HFF-Myc (cell line): ENCODE measurements at regions not wholly inside any gene's neighbourhood (a gene's known extent, or its start where the extent isn't known, plus 50 kb on each side); places are given as distances from the start of the nearest gene placed in this dataset.

Source experiments
- DNase-seq: peaks from one replicate; pipeline ENCODE4 v3.0.0-alpha.2; 2011; ENCODE audit warnings: low read depth; ENCODE audit errors: extremely low read depth
- H3K4me3 ChIP-seq: replicated peaks from 2 replicates; pipeline ENCODE4 v1.5.1; 2011; ENCODE audit warnings: low read depth, mild to moderate bottlenecking, control low read depth, low read length
- TF ChIP-seq, protein P1 (sequence below): IDR thresholded peaks from 2 replicates; pipeline ENCODE4 v1.5.1; 2012; ENCODE audit warnings: mild to moderate bottlenecking, low read depth, low read length, control low read depth; ENCODE audit errors: missing control alignments

DNA sequence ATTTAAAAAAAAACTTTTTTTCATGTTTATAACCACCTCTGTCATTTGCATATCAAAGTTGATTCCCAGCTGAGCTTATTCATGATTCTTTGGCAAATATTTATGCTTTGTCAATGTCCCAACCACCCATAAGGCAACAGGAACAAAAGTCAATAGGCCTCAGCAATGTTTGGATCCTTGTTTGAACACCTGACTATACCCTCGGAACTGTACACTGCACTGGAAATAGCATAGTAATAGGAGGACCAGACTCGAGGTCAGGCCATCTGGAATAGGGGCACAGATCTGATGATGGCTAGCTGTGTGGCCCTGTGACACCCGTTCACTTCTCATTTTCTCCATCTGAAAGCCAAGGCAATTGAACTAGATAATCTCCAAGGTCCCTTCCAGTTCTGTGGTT lies 301.7 kb upstream of the ATP11B start:
- DNase-seq, result no peak
- no peak overlapping the region for H3K4me3 ChIP-seq
- TF ChIP-seq, protein P1, sequence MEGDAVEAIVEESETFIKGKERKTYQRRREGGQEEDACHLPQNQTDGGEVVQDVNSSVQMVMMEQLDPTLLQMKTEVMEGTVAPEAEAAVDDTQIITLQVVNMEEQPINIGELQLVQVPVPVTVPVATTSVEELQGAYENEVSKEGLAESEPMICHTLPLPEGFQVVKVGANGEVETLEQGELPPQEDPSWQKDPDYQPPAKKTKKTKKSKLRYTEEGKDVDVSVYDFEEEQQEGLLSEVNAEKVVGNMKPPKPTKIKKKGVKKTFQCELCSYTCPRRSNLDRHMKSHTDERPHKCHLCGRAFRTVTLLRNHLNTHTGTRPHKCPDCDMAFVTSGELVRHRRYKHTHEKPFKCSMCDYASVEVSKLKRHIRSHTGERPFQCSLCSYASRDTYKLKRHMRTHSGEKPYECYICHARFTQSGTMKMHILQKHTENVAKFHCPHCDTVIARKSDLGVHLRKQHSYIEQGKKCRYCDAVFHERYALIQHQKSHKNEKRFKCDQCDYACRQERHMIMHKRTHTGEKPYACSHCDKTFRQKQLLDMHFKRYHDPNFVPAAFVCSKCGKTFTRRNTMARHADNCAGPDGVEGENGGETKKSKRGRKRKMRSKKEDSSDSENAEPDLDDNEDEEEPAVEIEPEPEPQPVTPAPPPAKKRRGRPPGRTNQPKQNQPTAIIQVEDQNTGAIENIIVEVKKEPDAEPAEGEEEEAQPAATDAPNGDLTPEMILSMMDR, result no peak

- H3K4me3 ChIP-seq, result no peak overlapping the region
- no peak for DNase-seq
- TF ChIP-seq, protein P1, result no peak
Measured at GRCh38 chr3:182492536-182492935, 300.8 kb upstream of the ATP11B start.

DNA sequence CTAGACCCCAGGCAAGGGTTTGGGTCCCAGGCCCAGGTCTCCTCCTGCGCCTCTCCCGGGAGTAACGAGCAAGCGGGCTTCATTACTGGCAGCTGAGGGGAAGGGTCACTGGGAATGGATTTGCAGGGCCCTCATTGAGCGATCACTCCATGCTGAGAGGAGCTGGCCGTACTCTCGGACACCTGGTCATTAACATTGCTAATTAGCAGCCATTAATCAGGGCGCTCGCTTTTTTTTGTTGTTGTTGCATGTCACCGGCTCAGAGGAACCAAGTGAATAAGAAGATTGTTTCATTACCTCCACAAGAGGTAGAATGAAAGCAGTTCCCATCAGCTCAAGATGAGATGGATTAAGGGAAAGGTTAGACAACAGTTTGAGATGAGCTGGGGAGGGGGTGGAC lies 293.0 kb upstream of the ATP11B start:
- H3K4me3 ChIP-seq, result no peak overlapping the region
- DNase-seq, result no peak
- TF ChIP-seq, protein P1, result no peak

- DNase-seq, result no peak
- TF ChIP-seq, protein P1, result no peak
- H3K4me3 ChIP-seq, result no peak overlapping the region
Measured at GRCh38 chr3:182501856-182502255, 291.4 kb upstream of the ATP11B start.

DNA sequence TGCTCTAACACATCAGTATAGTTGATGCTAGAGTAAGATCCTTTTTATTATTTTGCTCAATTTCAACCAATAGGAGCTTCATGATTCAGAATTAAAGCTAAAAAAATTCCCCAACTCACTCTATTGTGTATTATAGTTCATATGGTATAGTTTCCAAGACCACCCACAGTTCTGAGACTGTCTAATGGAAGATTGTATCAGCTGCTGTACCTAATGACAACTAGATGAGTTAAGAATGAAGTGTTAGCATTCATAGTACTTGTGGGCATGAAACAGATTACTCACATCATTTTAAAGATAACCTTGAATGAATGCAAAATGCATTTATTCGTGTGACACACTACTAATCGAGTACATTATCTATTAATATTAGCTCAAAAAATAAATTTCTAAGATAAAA lies 289.9 kb upstream of the ATP11B start:
- no peak overlapping the region for H3K4me3 ChIP-seq
- TF ChIP-seq, protein P1, result no peak
- no peak for DNase-seq

DNA sequence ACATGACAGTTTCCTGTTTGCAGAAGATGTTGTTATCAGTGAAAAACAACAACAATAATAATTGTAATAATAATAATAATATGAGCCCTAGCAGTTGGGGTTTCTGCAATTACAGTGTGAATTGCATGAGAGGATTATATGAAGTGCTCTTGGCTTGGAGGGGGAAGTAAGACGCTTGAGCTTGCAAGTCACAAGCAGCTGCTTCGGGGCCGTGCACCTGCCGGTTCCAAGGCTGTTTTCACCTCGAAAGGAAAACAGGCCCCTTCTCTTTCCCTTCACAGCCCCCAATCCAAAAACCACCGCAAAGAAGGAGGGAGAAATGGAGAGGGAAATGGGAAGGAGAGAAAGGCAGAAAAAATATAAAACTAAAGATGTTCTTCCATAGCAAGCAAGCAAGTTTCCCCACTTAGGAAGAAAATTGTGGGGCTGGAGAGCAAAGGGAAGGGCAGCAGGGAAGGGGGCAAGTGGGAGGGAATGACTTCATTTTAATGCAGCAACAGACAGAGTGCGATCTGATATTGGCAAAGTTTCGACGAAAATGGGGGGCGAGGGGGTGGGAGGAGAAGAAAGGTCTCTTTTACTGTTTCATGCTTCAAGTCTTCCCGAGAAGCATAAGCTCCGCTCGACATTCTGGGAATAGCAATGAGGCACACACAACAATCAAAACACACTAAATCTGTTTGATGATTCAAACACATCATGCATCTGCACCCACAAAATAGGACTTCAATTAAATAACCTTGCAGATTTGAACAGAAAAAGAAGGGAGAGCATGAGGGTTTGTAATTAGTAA lies 284.2 kb upstream of the ATP11B start:
- TF ChIP-seq, protein P1, result no peak
- no peak for DNase-seq
- no peak overlapping the region for H3K4me3 ChIP-seq
